HL-60 (cell line): ENCODE measurements at regions not wholly inside any gene's neighbourhood (a gene's known extent, or its start where the extent isn't known, plus 50 kb on each side); places are given as distances from the start of the nearest gene placed in this dataset.

Experiments used
- TF ChIP-seq, protein P1 (sequence below): IDR thresholded peaks from 2 replicates; pipeline ENCODE4 v1.6.1; 2012; ENCODE audit warnings: low read depth; ENCODE audit not compliant: insufficient replicate concordance
- TF ChIP-seq, protein P2 (sequence below): IDR thresholded peaks from one replicate; pipeline ENCODE4 v1.5.1; 2011; ENCODE audit warnings: low read length, control low read depth, inconsistent platforms; ENCODE audit not compliant: insufficient read depth

DNA sequence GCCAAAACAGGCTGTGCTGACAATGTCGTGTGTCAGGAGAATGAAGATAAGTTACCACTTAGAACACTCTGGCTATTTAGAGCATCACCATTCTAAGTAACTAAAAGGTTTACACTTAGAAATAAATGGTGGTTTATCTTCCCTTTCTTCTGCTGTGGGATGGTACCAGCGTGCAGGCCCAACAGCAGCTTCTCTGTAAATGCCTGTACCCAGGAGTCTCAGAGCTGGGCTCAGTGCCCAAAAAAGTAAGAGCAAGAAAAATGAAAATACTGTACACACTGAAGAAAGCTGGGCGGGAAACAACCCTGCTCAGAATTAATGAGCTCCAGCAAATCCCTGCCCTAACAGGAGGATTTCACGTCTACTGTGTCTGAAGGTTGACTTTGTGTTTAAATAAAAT, 206.5 kb downstream of the MFSD1 start:
- TF ChIP-seq, protein P1, sequence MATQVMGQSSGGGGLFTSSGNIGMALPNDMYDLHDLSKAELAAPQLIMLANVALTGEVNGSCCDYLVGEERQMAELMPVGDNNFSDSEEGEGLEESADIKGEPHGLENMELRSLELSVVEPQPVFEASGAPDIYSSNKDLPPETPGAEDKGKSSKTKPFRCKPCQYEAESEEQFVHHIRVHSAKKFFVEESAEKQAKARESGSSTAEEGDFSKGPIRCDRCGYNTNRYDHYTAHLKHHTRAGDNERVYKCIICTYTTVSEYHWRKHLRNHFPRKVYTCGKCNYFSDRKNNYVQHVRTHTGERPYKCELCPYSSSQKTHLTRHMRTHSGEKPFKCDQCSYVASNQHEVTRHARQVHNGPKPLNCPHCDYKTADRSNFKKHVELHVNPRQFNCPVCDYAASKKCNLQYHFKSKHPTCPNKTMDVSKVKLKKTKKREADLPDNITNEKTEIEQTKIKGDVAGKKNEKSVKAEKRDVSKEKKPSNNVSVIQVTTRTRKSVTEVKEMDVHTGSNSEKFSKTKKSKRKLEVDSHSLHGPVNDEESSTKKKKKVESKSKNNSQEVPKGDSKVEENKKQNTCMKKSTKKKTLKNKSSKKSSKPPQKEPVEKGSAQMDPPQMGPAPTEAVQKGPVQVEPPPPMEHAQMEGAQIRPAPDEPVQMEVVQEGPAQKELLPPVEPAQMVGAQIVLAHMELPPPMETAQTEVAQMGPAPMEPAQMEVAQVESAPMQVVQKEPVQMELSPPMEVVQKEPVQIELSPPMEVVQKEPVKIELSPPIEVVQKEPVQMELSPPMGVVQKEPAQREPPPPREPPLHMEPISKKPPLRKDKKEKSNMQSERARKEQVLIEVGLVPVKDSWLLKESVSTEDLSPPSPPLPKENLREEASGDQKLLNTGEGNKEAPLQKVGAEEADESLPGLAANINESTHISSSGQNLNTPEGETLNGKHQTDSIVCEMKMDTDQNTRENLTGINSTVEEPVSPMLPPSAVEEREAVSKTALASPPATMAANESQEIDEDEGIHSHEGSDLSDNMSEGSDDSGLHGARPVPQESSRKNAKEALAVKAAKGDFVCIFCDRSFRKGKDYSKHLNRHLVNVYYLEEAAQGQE, result no peak
- TF ChIP-seq, protein P2, sequence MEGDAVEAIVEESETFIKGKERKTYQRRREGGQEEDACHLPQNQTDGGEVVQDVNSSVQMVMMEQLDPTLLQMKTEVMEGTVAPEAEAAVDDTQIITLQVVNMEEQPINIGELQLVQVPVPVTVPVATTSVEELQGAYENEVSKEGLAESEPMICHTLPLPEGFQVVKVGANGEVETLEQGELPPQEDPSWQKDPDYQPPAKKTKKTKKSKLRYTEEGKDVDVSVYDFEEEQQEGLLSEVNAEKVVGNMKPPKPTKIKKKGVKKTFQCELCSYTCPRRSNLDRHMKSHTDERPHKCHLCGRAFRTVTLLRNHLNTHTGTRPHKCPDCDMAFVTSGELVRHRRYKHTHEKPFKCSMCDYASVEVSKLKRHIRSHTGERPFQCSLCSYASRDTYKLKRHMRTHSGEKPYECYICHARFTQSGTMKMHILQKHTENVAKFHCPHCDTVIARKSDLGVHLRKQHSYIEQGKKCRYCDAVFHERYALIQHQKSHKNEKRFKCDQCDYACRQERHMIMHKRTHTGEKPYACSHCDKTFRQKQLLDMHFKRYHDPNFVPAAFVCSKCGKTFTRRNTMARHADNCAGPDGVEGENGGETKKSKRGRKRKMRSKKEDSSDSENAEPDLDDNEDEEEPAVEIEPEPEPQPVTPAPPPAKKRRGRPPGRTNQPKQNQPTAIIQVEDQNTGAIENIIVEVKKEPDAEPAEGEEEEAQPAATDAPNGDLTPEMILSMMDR, result no peak
